ENCODE measurements at regions not wholly inside any gene's neighbourhood (a gene's known extent, or its start where the extent isn't known, plus 50 kb on each side); places are given as distances from the start of the nearest gene placed in this dataset.
A peak's percentile ranks its signal among the peaks of the same experiment; 100 is the strongest.
"Not testable (repeated sequence)": the region's sequence is repeated elsewhere in the genome, so short reads cannot be mapped to it uniquely, and the experiment has no call there.

DNA sequence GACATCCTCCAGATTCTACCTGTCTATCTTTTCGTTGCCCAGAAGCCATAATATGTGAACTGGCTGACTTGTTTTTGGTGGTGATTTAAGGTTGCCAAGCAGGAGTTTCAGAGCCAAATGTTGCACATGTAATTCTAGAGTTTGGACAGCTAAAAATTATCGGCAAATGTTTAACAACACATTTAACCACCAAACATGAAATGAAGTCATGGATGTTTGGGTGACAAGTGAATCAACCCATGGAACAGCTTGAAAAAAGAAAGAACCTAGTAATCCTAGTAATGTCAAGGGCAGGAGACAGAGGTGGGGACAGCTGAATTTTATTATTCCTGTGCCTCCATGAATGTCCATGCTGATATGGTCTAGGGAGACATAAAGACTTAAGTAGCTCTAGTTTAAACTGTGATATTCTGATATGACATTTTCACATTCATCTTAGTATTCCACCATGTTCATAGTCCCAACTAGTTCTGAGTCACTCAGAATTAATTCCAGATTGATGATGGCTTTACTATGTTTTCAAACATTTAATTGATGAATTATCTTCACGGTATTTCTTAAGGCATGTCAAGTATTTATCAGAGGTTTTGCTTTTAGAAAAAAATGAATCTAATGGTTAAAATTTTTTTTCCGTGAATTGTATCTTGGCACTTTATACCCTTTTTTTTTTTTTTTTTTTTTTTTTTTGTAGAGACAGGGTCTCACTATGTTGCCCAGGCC is 101.7 kb downstream of the SOCS6 start:
- peak; percentile 71 to 75 for DNase-seq (ENCODE audit: low read depth in 2 of 2)

- DNase-seq (ENCODE audit: low read depth in 2 of 2), result not testable (repeated sequence)
Observed at GRCh38 chr18:70389036-70389435, 100.2 kb downstream of the SOCS6 start.

DNA sequence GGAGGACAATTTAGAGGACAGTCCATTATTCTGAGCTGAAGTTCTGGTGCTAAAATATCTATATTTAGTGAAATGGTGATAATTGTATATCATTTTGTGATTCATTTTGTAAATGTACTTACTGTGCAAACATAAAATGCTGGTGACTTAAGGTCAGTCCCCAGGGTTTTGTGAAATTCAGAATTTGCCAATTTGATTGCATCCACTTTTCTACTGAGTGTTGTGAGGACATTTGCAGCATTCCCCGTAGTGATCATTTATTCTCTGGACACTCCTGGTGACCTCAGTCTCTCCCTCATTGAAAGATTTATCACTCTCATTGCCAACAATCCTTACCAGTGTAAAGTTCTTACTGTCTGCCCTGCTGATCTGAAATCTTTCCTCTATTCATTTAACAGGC is 98.2 kb downstream of the SOCS6 start:
- no peak for DNase-seq (ENCODE audit: low read depth in 2 of 2)

- no peak for DNase-seq (ENCODE audit: low read depth in 2 of 2)
Observed at GRCh38 chr18:70386582-70386981, 97.7 kb downstream of the SOCS6 start.

GRCh38 chr18:70385474-70385873 is 96.6 kb downstream of the SOCS6 start:
- DNase-seq (ENCODE audit: low read depth in 2 of 2), result no peak

DNA sequence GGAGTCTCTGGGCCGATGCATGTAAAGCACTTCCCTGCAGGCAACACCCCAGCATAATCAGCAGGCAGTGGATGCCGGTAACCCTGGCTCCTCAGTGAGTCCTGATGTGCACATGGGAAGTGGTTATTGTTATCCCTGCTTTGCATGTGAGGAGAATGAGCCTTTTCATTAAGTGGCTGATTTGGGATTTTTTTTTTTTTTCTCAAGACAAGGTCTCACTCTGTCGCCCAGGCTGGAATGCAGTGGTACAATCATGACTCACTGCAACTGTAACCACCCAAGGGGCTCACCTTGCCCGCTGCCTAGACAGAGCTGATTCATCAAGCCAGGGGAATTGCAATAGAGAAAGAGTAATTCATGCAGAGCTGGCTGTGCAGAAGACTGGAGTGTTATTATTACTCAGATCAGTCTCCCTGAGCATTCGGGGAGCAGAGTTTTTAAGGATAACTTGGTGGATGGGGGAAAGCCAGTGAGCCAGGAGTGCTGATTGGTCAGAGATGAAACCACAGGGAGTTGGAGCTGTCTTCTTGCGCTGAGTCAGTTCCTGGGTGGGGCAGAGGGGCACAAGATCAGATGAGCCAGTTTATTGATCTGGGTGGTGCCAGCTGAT is 95.4 kb downstream of the SOCS6 start:
- DNase-seq (ENCODE audit: low read depth in 2 of 2), result peak; percentile 44 to 46

DNA sequence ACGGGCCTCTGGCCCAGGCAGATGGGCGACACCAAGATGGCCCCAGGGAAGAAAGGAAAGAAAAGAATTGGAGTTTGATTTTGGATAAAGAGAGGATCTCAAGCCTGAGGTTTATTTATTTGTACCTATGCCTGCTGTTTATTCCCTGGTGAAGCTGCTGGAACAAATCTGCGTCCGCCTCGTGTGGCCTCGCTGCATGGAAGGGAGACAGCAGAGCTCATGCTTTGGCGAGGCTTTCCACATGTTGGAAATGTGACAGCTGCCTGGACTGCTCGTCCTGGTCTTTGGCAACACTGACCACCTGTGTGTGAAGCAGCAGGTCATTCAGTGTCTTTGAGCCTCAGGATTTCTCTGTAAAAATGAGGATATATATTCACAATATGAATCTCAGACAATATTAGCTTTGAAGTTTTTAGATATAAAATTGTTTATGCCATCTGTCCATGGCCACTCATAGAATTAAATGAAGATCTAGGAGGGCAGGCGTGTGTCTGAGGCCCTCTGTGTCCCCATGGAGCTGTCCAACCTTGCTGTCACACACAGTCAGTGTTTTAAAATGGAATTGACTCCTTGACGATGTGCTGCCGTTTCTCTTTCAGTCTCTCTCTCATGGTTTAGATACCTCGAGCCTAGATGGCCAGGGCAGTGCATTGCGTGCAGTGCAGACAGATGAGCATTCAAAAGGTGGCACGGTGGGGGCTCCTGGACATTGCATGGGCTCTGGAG is 94.3 kb downstream of the SOCS6 start:
- DNase-seq (ENCODE audit: low read depth in 2 of 2), result no peak

DNA sequence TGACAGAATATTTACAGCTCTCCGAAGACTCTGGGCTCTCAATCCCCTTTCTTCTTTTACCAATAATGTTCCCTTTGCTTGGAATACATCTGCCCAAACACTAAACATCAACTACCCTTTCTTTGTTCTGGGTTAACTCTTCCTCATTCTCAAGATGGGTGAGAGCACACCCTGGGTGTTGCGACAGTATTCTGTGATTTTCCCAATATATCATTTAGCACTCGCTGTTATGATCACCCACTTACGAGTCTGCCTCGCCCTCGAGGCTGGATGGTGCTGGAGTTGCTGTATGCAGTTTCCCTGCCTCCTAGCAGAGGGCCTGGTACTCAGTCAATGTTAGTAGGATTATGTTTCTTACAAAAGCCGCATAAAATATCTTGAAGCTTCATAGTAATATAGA is 93.2 kb downstream of the SOCS6 start:
- DNase-seq (ENCODE audit: low read depth in 2 of 2), result no peak

DNA sequence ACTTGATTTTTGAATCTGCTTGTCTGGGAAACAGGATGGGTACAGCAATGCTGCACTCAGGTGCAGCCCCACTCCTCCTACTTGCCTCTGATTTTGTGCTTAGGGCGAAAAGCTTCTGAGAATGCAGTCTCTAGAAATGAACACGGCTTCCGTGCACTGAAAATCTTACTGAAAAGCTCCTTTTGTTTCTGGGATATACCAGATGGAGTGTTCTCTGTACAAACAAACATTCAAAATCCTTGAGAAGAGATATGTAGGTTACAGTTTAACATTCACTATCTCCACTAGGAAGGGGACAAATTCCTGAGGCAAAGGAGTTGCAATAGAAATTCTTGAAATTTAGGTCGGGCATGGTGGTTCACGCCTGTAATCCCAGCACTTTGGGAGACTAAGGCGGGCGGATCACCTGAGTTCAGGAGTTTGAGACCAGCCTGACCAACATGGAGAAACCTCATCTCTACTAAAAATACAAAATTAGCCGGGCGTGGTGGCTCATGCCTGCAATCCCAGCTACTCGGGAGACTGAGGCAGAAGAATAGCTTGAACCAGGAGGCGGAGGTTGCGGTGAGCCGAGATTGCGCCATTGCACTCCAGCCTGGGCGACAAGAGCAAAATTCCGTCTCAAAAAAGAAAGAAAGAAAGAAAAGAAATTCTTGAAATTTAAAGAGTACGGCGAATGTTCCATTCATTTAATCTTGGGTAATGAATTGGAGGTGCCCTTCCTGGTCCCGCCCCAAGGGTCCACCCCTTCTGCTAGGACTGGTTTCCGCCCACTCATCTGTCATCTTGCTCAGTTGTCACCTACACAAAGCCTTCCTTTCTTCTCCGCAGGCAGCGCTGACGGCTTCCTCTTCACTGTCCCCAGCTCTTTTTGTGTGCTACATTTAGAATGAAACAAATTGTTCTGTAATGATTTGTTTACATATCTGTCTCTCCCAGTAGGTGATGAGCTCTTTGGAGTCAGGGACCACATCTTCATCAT is 92.4 kb downstream of the SOCS6 start:
- no peak for DNase-seq (ENCODE audit: low read depth in 2 of 2)

Data from fibroblast of skin of left biceps (primary cell).